ENCODE measurements at regions not wholly inside any gene's neighbourhood (a gene's known extent, or its start where the extent isn't known, plus 50 kb on each side); places are given as distances from the start of the nearest gene placed in this dataset.

- ChIA-PET POLR2A (no interaction called here), CTCF (no interaction called here)
- no peak for TF ChIP-seq CTCF (IDR thresholded peaks at IDR 0.05; ENCODE audit: insufficient read depth, low read length, missing control alignments)
Observed at GRCh38 chr14:25274529-25274928, 224.6 kb upstream of the STXBP6 start.

GRCh38 chr14:25267186-25267585 is 217.2 kb upstream of the STXBP6 start:
- TF ChIP-seq CTCF (IDR thresholded peaks at IDR 0.05; ENCODE audit: insufficient read depth, low read length, missing control alignments), result no peak
- DNase-seq (ENCODE audit: low read depth, low spot score), result no peak
- no peak overlapping the region for H3K4me3 ChIP-seq (ENCODE audit: low read depth, low read length)
- CTCF ChIA-PET, result no interaction called here
- POLR2A ChIA-PET, result no interaction called here

More at GRCh38 chr14:25274529-25274928, 224.6 kb upstream of the STXBP6 start:
- no peak overlapping the region for H3K4me3 ChIP-seq (ENCODE audit: low read depth, low read length)
- no peak for DNase-seq (ENCODE audit: low read depth, low spot score)

- DNase-seq (ENCODE audit: low read depth, low spot score), result no peak
- TF ChIP-seq CTCF (IDR thresholded peaks at IDR 0.05; ENCODE audit: insufficient read depth, low read length, missing control alignments), result no peak
- ChIA-PET CTCF (no interaction called here), POLR2A (no interaction called here)
- no peak overlapping the region for H3K4me3 ChIP-seq (ENCODE audit: low read depth, low read length)
Observed at GRCh38 chr14:25259470-25259869, 209.5 kb upstream of the STXBP6 start.

- DNase-seq (ENCODE audit: low read depth, low spot score), result no peak
- no peak for TF ChIP-seq CTCF (IDR thresholded peaks at IDR 0.05; ENCODE audit: insufficient read depth, low read length, missing control alignments)
- CTCF ChIA-PET, result no interaction called here
Observed at GRCh38 chr14:25252793-25253192, 202.8 kb upstream of the STXBP6 start.

GRCh38 chr14:25250516-25250915 is 200.6 kb upstream of the STXBP6 start:
- ChIA-PET CTCF (no interaction called here), POLR2A (no interaction called here)
- no peak for TF ChIP-seq CTCF (IDR thresholded peaks at IDR 0.05; ENCODE audit: insufficient read depth, low read length, missing control alignments)
- H3K4me3 ChIP-seq (ENCODE audit: low read depth, low read length), result no peak overlapping the region
- DNase-seq (ENCODE audit: low read depth, low spot score), result no peak

More at GRCh38 chr14:25252793-25253192, 202.8 kb upstream of the STXBP6 start:
- no peak overlapping the region for H3K4me3 ChIP-seq (ENCODE audit: low read depth, low read length)
- POLR2A ChIA-PET, result no interaction called here

GRCh38 chr14:25247609-25248008 is 197.7 kb upstream of the STXBP6 start:
- ChIA-PET CTCF (no interaction called here), POLR2A (no interaction called here)
- no peak for TF ChIP-seq CTCF (IDR thresholded peaks at IDR 0.05; ENCODE audit: insufficient read depth, low read length, missing control alignments)
- H3K4me3 ChIP-seq (ENCODE audit: low read depth, low read length), result no peak overlapping the region
- no peak for DNase-seq (ENCODE audit: low read depth, low spot score)

Measured in AG04449 (cell line).